ENCODE measurements at regions not wholly inside any gene's neighbourhood (a gene's known extent, or its start where the extent isn't known, plus 50 kb on each side); places are given as distances from the start of the nearest gene placed in this dataset.

DNA sequence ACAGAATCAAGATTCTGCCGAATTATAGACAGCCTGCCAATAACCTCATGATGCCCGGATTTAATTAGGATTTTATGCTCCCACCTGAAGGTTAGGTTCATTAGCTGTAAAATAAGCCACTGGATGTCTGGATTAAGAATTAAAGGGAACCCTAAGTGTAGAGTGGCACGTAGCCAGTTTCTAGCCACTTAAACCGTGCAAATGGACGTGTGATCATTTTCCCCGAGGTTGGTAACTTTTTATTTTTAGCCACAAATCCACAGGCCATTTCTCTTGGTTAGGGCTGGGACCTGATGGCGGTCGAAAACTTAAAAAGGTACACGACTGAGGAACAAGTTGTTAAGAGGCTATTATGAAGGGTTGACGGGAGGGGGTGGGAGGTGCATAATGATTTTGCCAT is 127.3 kb upstream of the TMPO start:
- DNase-seq (ENCODE audit: low read depth in 1 of 2, low spot score in 1 of 2): no peak
- no peak overlapping the region for H3K27ac ChIP-seq (replicated peaks)

DNA sequence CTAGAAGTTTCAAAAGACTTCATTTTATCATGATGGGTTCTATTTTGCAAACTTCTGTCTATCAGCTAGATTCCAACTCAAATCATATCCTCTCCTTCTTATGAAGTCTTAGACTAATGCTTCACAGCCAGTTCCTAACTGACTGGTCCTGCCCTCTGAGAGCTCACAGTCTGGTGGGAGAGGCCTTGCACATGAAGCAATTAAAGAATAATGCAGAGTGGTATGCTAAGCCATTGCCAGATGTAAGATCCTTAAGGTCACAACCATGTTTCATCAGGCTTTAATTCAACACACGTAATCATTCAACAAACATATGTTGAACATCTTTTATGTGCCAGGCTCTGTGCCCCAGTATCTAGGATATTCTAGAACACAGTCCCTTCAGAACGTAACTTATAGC is 125.8 kb upstream of the TMPO start:
- H3K27ac ChIP-seq (replicated peaks): no peak overlapping the region
- no peaks in the 10 kb centered on the region for H3K27me3 ChIP-seq (ENCODE audit: insufficient read depth, poor library complexity, severe bottlenecking)
- H3K4me3 ChIP-seq (replicated peaks; ENCODE audit: insufficient read depth, low read length): no peak overlapping the region
- DNase-seq (ENCODE audit: low read depth in 1 of 2, low spot score in 1 of 2): no peak
- TF ChIP-seq SPI1 (IDR thresholded peaks at IDR 0.05; ENCODE audit: borderline replicate concordance, low read depth) (no peak), POLR2AphosphoS5 (IDR thresholded peaks at IDR 0.05; ENCODE audit: low read depth) (no peak), GABPA (IDR thresholded peaks at IDR 0.05; ENCODE audit: low read depth) (no peak)
- TF ChIP-seq, protein P1, sequence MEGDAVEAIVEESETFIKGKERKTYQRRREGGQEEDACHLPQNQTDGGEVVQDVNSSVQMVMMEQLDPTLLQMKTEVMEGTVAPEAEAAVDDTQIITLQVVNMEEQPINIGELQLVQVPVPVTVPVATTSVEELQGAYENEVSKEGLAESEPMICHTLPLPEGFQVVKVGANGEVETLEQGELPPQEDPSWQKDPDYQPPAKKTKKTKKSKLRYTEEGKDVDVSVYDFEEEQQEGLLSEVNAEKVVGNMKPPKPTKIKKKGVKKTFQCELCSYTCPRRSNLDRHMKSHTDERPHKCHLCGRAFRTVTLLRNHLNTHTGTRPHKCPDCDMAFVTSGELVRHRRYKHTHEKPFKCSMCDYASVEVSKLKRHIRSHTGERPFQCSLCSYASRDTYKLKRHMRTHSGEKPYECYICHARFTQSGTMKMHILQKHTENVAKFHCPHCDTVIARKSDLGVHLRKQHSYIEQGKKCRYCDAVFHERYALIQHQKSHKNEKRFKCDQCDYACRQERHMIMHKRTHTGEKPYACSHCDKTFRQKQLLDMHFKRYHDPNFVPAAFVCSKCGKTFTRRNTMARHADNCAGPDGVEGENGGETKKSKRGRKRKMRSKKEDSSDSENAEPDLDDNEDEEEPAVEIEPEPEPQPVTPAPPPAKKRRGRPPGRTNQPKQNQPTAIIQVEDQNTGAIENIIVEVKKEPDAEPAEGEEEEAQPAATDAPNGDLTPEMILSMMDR (IDR thresholded peaks at IDR 0.05; ENCODE audit: insufficient read depth, low read length): no peak
- TF ChIP-seq, protein P2, sequence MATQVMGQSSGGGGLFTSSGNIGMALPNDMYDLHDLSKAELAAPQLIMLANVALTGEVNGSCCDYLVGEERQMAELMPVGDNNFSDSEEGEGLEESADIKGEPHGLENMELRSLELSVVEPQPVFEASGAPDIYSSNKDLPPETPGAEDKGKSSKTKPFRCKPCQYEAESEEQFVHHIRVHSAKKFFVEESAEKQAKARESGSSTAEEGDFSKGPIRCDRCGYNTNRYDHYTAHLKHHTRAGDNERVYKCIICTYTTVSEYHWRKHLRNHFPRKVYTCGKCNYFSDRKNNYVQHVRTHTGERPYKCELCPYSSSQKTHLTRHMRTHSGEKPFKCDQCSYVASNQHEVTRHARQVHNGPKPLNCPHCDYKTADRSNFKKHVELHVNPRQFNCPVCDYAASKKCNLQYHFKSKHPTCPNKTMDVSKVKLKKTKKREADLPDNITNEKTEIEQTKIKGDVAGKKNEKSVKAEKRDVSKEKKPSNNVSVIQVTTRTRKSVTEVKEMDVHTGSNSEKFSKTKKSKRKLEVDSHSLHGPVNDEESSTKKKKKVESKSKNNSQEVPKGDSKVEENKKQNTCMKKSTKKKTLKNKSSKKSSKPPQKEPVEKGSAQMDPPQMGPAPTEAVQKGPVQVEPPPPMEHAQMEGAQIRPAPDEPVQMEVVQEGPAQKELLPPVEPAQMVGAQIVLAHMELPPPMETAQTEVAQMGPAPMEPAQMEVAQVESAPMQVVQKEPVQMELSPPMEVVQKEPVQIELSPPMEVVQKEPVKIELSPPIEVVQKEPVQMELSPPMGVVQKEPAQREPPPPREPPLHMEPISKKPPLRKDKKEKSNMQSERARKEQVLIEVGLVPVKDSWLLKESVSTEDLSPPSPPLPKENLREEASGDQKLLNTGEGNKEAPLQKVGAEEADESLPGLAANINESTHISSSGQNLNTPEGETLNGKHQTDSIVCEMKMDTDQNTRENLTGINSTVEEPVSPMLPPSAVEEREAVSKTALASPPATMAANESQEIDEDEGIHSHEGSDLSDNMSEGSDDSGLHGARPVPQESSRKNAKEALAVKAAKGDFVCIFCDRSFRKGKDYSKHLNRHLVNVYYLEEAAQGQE (IDR thresholded peaks at IDR 0.05; ENCODE audit: insufficient replicate concordance, low read depth): no peak

More for the DNA sequence above, 127.3 kb upstream of the TMPO start:
- H3K4me3 ChIP-seq (replicated peaks; ENCODE audit: insufficient read depth, low read length): no peak overlapping the region
- TF ChIP-seq, protein P1 (IDR thresholded peaks at IDR 0.05; ENCODE audit: insufficient read depth, low read length): no peak
- no peak for TF ChIP-seq POLR2AphosphoS5 (IDR thresholded peaks at IDR 0.05; ENCODE audit: low read depth)
- no peak for TF ChIP-seq SPI1 (IDR thresholded peaks at IDR 0.05; ENCODE audit: borderline replicate concordance, low read depth)
- TF ChIP-seq, protein P2 (IDR thresholded peaks at IDR 0.05; ENCODE audit: insufficient replicate concordance, low read depth): no peak
- TF ChIP-seq GABPA (IDR thresholded peaks at IDR 0.05; ENCODE audit: low read depth): no peak
- no peaks in the 10 kb centered on the region for H3K27me3 ChIP-seq (ENCODE audit: insufficient read depth, poor library complexity, severe bottlenecking)

DNA sequence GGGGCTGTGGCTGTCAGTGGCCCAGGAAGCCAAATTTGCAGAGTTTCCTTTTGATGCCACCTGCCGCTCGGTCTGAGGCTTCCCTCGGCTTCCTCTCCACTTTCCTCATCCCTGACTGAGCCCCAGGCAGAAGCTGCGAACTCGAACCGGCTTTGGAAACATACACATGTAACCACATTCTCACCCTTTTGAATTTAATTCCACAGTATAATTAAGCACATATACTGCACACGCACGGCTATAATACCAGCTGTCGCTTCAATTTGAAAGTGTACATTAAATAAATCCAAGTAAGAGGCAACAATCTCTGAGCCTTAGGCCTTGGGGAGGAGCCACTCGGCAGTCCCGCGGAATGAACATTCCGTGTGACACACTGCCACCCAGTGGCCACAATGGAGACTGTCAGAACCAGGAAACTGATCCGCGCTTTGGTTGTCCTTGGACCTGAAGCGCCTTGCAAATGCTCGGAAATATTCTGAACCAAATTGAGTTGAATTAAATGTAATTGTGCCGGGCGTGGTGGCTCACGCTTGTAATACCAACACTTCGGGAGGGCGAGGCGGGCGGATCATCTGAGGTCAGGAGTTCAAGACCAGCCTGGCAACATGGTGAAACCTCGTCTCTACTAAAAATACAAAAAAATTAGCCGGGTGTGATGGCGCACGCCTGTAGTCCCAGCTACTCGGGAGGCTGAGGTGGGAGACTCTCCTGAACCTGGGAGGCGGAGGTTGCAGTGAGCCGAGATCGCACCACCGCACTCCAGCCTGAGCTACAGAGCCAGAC is 117.9 kb upstream of the TMPO start:
- Histone ChIP-seq H3K4me3 (replicated peaks; ENCODE audit: insufficient read depth, low read length) (peak overlapping the region; percentile 26), H3K27me3 (ENCODE audit: insufficient read depth, poor library complexity, severe bottlenecking) (no peaks in the 10 kb centered on the region), H3K27ac (replicated peaks) (no peak overlapping the region)
- peak; percentile 47 to 81 for DNase-seq (ENCODE audit: low read depth in 1 of 2, low spot score in 1 of 2)
- TF ChIP-seq, protein P2 (IDR thresholded peaks at IDR 0.05; ENCODE audit: insufficient replicate concordance, low read depth): no peak
- TF ChIP-seq, protein P1 (IDR thresholded peaks at IDR 0.05; ENCODE audit: insufficient read depth, low read length): peak; percentile 85

Data from HL-60 (cell line).